Keratinocyte (primary cell): ENCODE measurements at regions not wholly inside any gene's neighbourhood (a gene's known extent, or its start where the extent isn't known, plus 50 kb on each side); places are given as distances from the start of the nearest gene placed in this dataset.

Experiments
- DNase-seq: peaks from one replicate; pipeline ENCODE4 v3.0.0-alpha.2; 2011; ENCODE audit warnings: low read depth, missing footprints, low spot score
- FAIRE-seq: peaks from 2 replicates; lab custom pipeline; 2011; peaks lifted over from hg19 to GRCh38; lab: Jason Lieb, UNC
- H2AFZ ChIP-seq: 2 replicates; pipeline ENCODE4 v1.6.0; 2012; ENCODE audit warnings: low read length, control low read depth, inconsistent platforms; ENCODE audit not compliant: control insufficient read depth
- H3K27ac ChIP-seq: 2 replicates; pipeline ENCODE4 v1.5.1; 2011; ENCODE audit warnings: low read length; ENCODE audit not compliant: control insufficient read depth, insufficient read depth
- H3K27me3 ChIP-seq: 3 replicates; pipeline ENCODE4 v1.6.0; 2011; ENCODE audit warnings: low read length; ENCODE audit not compliant: control insufficient read depth, insufficient read depth; ENCODE audit errors: extremely low read depth
- H3K36me3 ChIP-seq, 2 experiments: 2 replicates in 1 of 2; 3 replicates in 1 of 2; pipeline ENCODE4 v1.5.1; 2011; ENCODE audit warnings: low read length in 2 of 2, mild to moderate bottlenecking in 1 of 2; ENCODE audit not compliant: control insufficient read depth in 2 of 2, insufficient read depth in 2 of 2; ENCODE audit errors: extremely low read depth in 1 of 2
- H3K4me1 ChIP-seq: 3 replicates; pipeline ENCODE4 v1.5.1; 2011; ENCODE audit warnings: low read length; ENCODE audit not compliant: control insufficient read depth, insufficient read depth; ENCODE audit errors: extremely low read depth
- H3K4me2 ChIP-seq: 3 replicates; pipeline ENCODE4 v1.6.0; 2011; ENCODE audit warnings: low read depth, low read length; ENCODE audit not compliant: control insufficient read depth, insufficient read depth; ENCODE audit errors: extremely low read depth
- H3K4me3 ChIP-seq, 3 experiments: fragments of 200-600 bp in 1 of 3; sonication (generic) in 1 of 3; 2 replicates in 2 of 3; 3 replicates in 1 of 3; pipeline ENCODE4 v1.5.1; 2011 to 2016; ENCODE audit warnings: low read length in 3 of 3, mild to moderate bottlenecking in 3 of 3, control low read depth in 2 of 3, inconsistent platforms in 1 of 3, low read depth in 1 of 3, mixed read lengths in 1 of 3, mixed run types in 1 of 3, moderate library complexity in 1 of 3; ENCODE audit not compliant: control insufficient read depth in 2 of 3, insufficient read depth in 2 of 3; ENCODE audit errors: extremely low read depth in 1 of 3
- H3K79me2 ChIP-seq: 2 replicates; pipeline ENCODE4 v1.6.0; 2012; ENCODE audit warnings: low read length; ENCODE audit not compliant: control insufficient read depth, insufficient read depth
- H3K9ac ChIP-seq: 3 replicates; pipeline ENCODE4 v1.6.0; 2011; ENCODE audit warnings: low read length; ENCODE audit not compliant: control insufficient read depth, insufficient read depth; ENCODE audit errors: extremely low read depth
- H3K9me1 ChIP-seq: 3 replicates; pipeline ENCODE4 v1.6.0; 2011; ENCODE audit warnings: low read length; ENCODE audit not compliant: control insufficient read depth, insufficient read depth; ENCODE audit errors: extremely low read depth
- H3K9me3 ChIP-seq: 2 replicates; pipeline ENCODE4 v1.5.1; 2012; ENCODE audit warnings: low read depth, low read length; ENCODE audit not compliant: control insufficient read depth
- H4K20me1 ChIP-seq: 3 replicates; pipeline ENCODE4 v1.6.0; 2011; ENCODE audit warnings: low read length; ENCODE audit not compliant: control insufficient read depth, insufficient read depth; ENCODE audit errors: extremely low read depth
- CTCF ChIP-seq, 3 experiments: IDR thresholded peaks in 1 of 3; conservative IDR thresholded peaks in 1 of 3; optimal IDR thresholded peaks in 1 of 3; 2 replicates in 2 of 3; 3 replicates in 1 of 3; pipeline versions ENCODE3 to v1.5.1; 2011; ENCODE audit warnings: low read length in 3 of 3, mild to moderate bottlenecking in 3 of 3, moderate library complexity in 2 of 3, control low read depth in 1 of 3, inconsistent platforms in 1 of 3; ENCODE audit not compliant: insufficient read depth in 2 of 3; ENCODE audit errors: extremely low read depth in 1 of 3
- EZH2 ChIP-seq: IDR thresholded peaks from one replicate; pipeline ENCODE4 v1.6.1; 2012; ENCODE audit warnings: inconsistent platforms, mild to moderate bottlenecking, low read length, moderate library complexity
- dilution Hi-C: fragments of 300-500 bp; cut with MboI; formaldehyde crosslinking; loops from one replicate; pipeline ENCODE4 v1.7.0; 2020; ENCODE audit warnings: low sequenced_read_pairs; ENCODE audit not compliant: extremely low pct_ligation_motif_present

DNA sequence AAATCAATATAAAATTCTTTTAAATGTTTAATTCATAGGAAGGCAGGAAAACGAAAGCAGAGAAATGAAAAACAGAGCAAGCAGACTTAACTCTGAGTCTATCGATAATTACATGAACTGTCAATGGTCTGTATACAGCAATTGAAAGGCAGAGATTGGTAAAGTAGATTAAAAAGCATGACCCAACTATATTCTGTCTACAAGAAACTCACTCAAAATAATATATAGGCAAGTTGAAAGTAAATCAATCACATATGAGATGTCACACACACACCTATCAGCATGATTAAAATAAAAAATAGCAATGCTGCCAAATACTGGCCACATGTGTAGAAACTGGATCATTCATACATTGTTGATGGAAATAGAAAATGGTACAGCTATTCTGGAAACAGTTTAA lies 136.4 kb upstream of the CYP1B1 start:
- Histone ChIP-seq H3K9ac (no peak overlapping the region), H3K4me2 (no peak overlapping the region), H3K27ac (no peak overlapping the region), H3K36me3 (no peaks in the 10 kb centered on the region), H3K79me2 (no peaks in the 10 kb centered on the region), H3K4me3 (no peak overlapping the region), H3K27me3 (no peaks in the 10 kb centered on the region), H3K4me1 (peaks cover 10% of the 10 kb centered on the region), H2AFZ (no peak overlapping the region), H3K9me3 (no peaks in the 10 kb centered on the region), H3K9me1 (no peaks in the 10 kb centered on the region), H4K20me1 (no peaks in the 10 kb centered on the region)
- FAIRE-seq: no peak
- dilution Hi-C loops: no loop called here
- TF ChIP-seq EZH2 (no peak), CTCF (optimal IDR thresholded peaks at IDR 0.05 in 1 of 3, IDR thresholded peaks at IDR 0.05 in 1 of 3, conservative IDR thresholded peaks at IDR 0.05 in 1 of 3; ENCODE audit: extremely low read depth in 1 of 3, insufficient read depth in 2 of 3, low read length in 3 of 3) (no peak)
- DNase-seq: no peak

GRCh38 chr2:38207168-38207567 lies 131.2 kb upstream of the CYP1B1 start:
- no peak overlapping the region for H3K4me3 ChIP-seq
- no peak for DNase-seq
- H3K27me3 ChIP-seq: no peaks in the 10 kb centered on the region
- no peak overlapping the region for H3K4me2 ChIP-seq
- no peaks in the 10 kb centered on the region for H3K36me3 ChIP-seq
- FAIRE-seq: no peak
- no peaks in the 10 kb centered on the region for H3K9me3 ChIP-seq
- no peak for TF ChIP-seq CTCF (optimal IDR thresholded peaks at IDR 0.05 in 1 of 3, IDR thresholded peaks at IDR 0.05 in 1 of 3, conservative IDR thresholded peaks at IDR 0.05 in 1 of 3; ENCODE audit: extremely low read depth in 1 of 3, insufficient read depth in 2 of 3, low read length in 3 of 3)
- no peak for TF ChIP-seq EZH2
- no peaks in the 10 kb centered on the region for H4K20me1 ChIP-seq
- H2AFZ ChIP-seq: no peak overlapping the region
- no peak overlapping the region for H3K27ac ChIP-seq
- no peaks in the 10 kb centered on the region for H3K4me1 ChIP-seq
- H3K9ac ChIP-seq: no peak overlapping the region
- no peaks in the 10 kb centered on the region for H3K9me1 ChIP-seq
- dilution Hi-C loops: no loop called here
- H3K79me2 ChIP-seq: no peaks in the 10 kb centered on the region
